Heart right ventricle (tissue), 16 donors: ENCODE measurements at regions not wholly inside any gene's neighbourhood (a gene's known extent, or its start where the extent isn't known, plus 50 kb on each side); places are given as distances from the start of the nearest gene placed in this dataset.

Source experiments
- ATAC-seq, 8 donors: fragments of 200-7000 bp; cut with Tn5 transposase; one replicate each; pipeline ENCODE4 v1.9.1; 2020; ENCODE audit warnings: mild to moderate bottlenecking in 8 of 8, moderate library complexity in 8 of 8, moderate number of reproducible peaks in 1 of 8
- DNase-seq, 2 donors: peaks; one replicate each; pipeline ENCODE4 v3.0.0-alpha.2; 2020
- H3K27ac ChIP-seq, 10 donors: fragments of 200-600 bp; sonication (generic) in 2 of 10; one replicate each; pipeline versions ENCODE4 v1.5.0 to v1.8.0; 2020 to 2022; ENCODE audit warnings: mild to moderate bottlenecking in 3 of 10
- H3K27me3 ChIP-seq, 7 donors: fragments of 200-600 bp; one replicate each; pipeline ENCODE4 v1.8.0; 2021 to 2022; ENCODE audit warnings: mild to moderate bottlenecking in 2 of 7
- H3K36me3 ChIP-seq, 9 donors: fragments of 200-600 bp; sonication (generic) in 1 of 9; one replicate each; pipeline versions ENCODE4 v1.5.0 to v1.8.0; 2020 to 2022; ENCODE audit warnings: mild to moderate bottlenecking in 2 of 9
- H3K4me1 ChIP-seq, 9 donors: fragments of 200-600 bp; sonication (generic) in 1 of 9; one replicate each; pipeline versions ENCODE4 v1.5.0 to v1.8.0; 2020 to 2022; ENCODE audit warnings: mild to moderate bottlenecking in 4 of 9
- H3K4me3 ChIP-seq, 10 donors: fragments of 200-600 bp; sonication (generic) in 2 of 10; one replicate each; pipeline versions ENCODE4 v1.5.0 to v1.8.0; 2020 to 2022; ENCODE audit warnings: mild to moderate bottlenecking in 7 of 10, moderate library complexity in 2 of 10
- H3K9me3 ChIP-seq, 11 donors: fragments of 200-600 bp in 10 of 11; sonication (generic) in 2 of 11; one replicate each; pipeline versions ENCODE4 v1.5.0 to v1.8.0; 2013 to 2022; ENCODE audit warnings: mild to moderate bottlenecking in 2 of 11, control low read depth in 1 of 11, moderate library complexity in 1 of 11
- WGBS, 2 donors: extraction: QIAGEN DNeasy Blood & Tissue Kit; methylation state at CpG; one replicate each; pipeline ENCODE4 v1.1.7; 2013; ENCODE audit warnings: inconsistent platforms in 1 of 2; 5-methylcytosine and 5-hydroxymethylcytosine counted together
- intact Hi-C, 10 donors: fragments of 100-400 bp; cut with DNase I; formaldehyde crosslinking; loops; one replicate each; pipeline versions ENCODE4 v1.11.1 to v1.14.2; 2022
- TF ChIP-seq, protein P1 (sequence below), 9 donors: fragments of 200-600 bp; sonication (generic) in 2 of 9; IDR thresholded peaks; one replicate each; pipeline versions ENCODE4 v1.5.0 to v1.8.0; 2021 to 2022; ENCODE audit warnings: antibody characterized with exemption in 9 of 9, mild to moderate bottlenecking in 5 of 9, moderate library complexity in 1 of 9
- donor health status: Arrhythmogenic right ventricular cardiomyopathy.
- donor health status: ischemic (EF 13 %, LVEDD 7.1; RV severe dilation, severe dysfunction).
- donor health status: healthy with polysubstance abuse.
- donor health status: DM: no; HTN: yes; CAD: no.
- donor health status: DM: no; HTN: no; CAD: no.
- donor health status: ischemic (EF 25% LVEDD 6.9; RV normal size, moderate dysfunction).
- donor health status: ischemic (EF 25% LVEDD 5.7; RV mildly dilated, moderate dysfunction).
- donor health status: healthy.
- donor health status: DM: yes; HTN: yes; CAD: no.
- donor health status: Ischemic cardiomyopathy.
- donor health status: ischemic (EF 35%, LVEDD 5.7; RV mildly dilated, moderate dysfunction).
- donor health status: nonischemic (EF 11% LVEDD 7.7; RV severe dilation, severe dysfunction).
- donor health status: DM: yes; HTN: yes; CAD: no.
- donor health status: PGD.
- donor health status: ischemic (EF 29% LVEDD 5.4; RV normal size, mild dysfunction).
- donor health status: nonischemic (EF 23%, LVEDD 6.1; RV moderate dilation, normal function).

GRCh38 chr7:135837675-135838074, 89.1 kb upstream of the FAM180A start:
- DNase-seq (no peak), ATAC-seq (peak in 2 of 8 donors; percentile 52 to 71)
- 30 to 32% methylated on average over 2 of the region's 2 CpGs for WGBS, 2 donors
- H3K27me3 ChIP-seq = no peaks in the 10 kb centered on the region
- no peaks in the 10 kb centered on the region for H3K9me3 ChIP-seq
- peaks cover 0 to 19% (median 5%) of the 10 kb centered on the region in 9 donors for H3K4me1 ChIP-seq
- TF ChIP-seq, protein P1, sequence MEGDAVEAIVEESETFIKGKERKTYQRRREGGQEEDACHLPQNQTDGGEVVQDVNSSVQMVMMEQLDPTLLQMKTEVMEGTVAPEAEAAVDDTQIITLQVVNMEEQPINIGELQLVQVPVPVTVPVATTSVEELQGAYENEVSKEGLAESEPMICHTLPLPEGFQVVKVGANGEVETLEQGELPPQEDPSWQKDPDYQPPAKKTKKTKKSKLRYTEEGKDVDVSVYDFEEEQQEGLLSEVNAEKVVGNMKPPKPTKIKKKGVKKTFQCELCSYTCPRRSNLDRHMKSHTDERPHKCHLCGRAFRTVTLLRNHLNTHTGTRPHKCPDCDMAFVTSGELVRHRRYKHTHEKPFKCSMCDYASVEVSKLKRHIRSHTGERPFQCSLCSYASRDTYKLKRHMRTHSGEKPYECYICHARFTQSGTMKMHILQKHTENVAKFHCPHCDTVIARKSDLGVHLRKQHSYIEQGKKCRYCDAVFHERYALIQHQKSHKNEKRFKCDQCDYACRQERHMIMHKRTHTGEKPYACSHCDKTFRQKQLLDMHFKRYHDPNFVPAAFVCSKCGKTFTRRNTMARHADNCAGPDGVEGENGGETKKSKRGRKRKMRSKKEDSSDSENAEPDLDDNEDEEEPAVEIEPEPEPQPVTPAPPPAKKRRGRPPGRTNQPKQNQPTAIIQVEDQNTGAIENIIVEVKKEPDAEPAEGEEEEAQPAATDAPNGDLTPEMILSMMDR (IDR thresholded peaks at IDR 0.05) = no peak
- H3K4me3 ChIP-seq = no peak overlapping the region
- intact Hi-C loops = no loop called here
- no peak overlapping the region for H3K27ac ChIP-seq
- H3K36me3 ChIP-seq = no peaks in the 10 kb centered on the region

- ATAC-seq (peak in 6 of 8 donors; percentile 55 to 84 (median 68)), DNase-seq (peak in 1 of 2 donors; percentile 30)
- no peaks in the 10 kb centered on the region for H3K9me3 ChIP-seq
- H3K27ac ChIP-seq = peak overlapping the region in 4 of 10 donors; percentile 7 to 52 (median 28)
- intact Hi-C loops = no loop called here
- H3K4me3 ChIP-seq = peak overlapping the region in 1 of 10 donors; percentile 8
- TF ChIP-seq, protein P1 (IDR thresholded peaks at IDR 0.05) = no peak
- H3K27me3 ChIP-seq = no peaks in the 10 kb centered on the region
- WGBS, 2 donors = 41 to 68% methylated on average over 8 of the region's 8 CpGs
- peaks cover 0 to 27% (median 8%) of the 10 kb centered on the region in 9 donors for H3K4me1 ChIP-seq
- H3K36me3 ChIP-seq = no peaks in the 10 kb centered on the region
Measured at GRCh38 chr7:135834266-135834665, 85.7 kb upstream of the FAM180A start.

- H3K27ac ChIP-seq = peak overlapping the region in 4 of 10 donors; percentile 7 to 52 (median 26)
- no peaks in the 10 kb centered on the region for H3K9me3 ChIP-seq
- WGBS, 2 donors = 59 to 60% methylated on average over 4 of the region's 4 CpGs
- no peaks in the 10 kb centered on the region for H3K27me3 ChIP-seq
- intact Hi-C loops = no loop called here
- H3K36me3 ChIP-seq = no peaks in the 10 kb centered on the region
- TF ChIP-seq, protein P1 (IDR thresholded peaks at IDR 0.05) = no peak
- ATAC-seq (peak in 3 of 8 donors; percentile 60 to 74 (median 72)), DNase-seq (no peak)
- no peak overlapping the region for H3K4me3 ChIP-seq
- peaks cover 0 to 27% (median 8%) of the 10 kb centered on the region in 9 donors for H3K4me1 ChIP-seq
Measured at GRCh38 chr7:135833642-135834041, 85.0 kb upstream of the FAM180A start.

GRCh38 chr7:135831455-135832195, 83.0 kb upstream of the FAM180A start:
- TF ChIP-seq, protein P1 (IDR thresholded peaks at IDR 0.05) = no peak
- Histone ChIP-seq H3K27me3 (no peaks in the 10 kb centered on the region), H3K9me3 (no peaks in the 10 kb centered on the region), H3K27ac (no peak overlapping the region), H3K4me1 (peaks cover 0 to 27% (median 8%) of the 10 kb centered on the region in 9 donors), H3K36me3 (no peaks in the 10 kb centered on the region), H3K4me3 (no peak overlapping the region)
- no peak for DNase-seq
- intact Hi-C loops = no loop called here
- 61 to 68% methylated on average over 4 of the region's 4 CpGs for WGBS, 2 donors
- no peak for ATAC-seq
